ENCODE measurements at regions not wholly inside any gene's neighbourhood (a gene's known extent, or its start where the extent isn't known, plus 50 kb on each side); places are given as distances from the start of the nearest gene placed in this dataset.

GRCh38 chr10:100688201-100688600, 57.2 kb upstream of the PAX2 start:
- Mint-ChIP-seq H3K4me3 (no peak overlapping the region), H3K27ac (no peak overlapping the region), H3K9me3 (peaks cover 0 to 5% (median 0%) of the 10 kb centered on the region in 3 donors), H3K4me1 (peaks cover 0 to 2% (median 1%) of the 10 kb centered on the region in 3 donors), H3K36me3 (peaks cover 3% of the 10 kb centered on the region), H3K27me3 (peaks cover 49% of the 10 kb centered on the region)

- H3K4me3 Mint-ChIP-seq, result no peak overlapping the region
- peaks cover 7 to 16% (median 14%) of the 10 kb centered on the region in 3 donors for H3K4me1 Mint-ChIP-seq
- H3K27me3 Mint-ChIP-seq, result peaks cover 7% of the 10 kb centered on the region
- H3K27ac Mint-ChIP-seq, result no peak overlapping the region
- no peaks in the 10 kb centered on the region for H3K36me3 Mint-ChIP-seq
- no peaks in the 10 kb centered on the region for H3K9me3 Mint-ChIP-seq
Observed at GRCh38 chr10:100693821-100694220, 51.6 kb upstream of the PAX2 start.

Data from IgD-negative memory B cell (primary cell).